HS-27A (cell line): ENCODE measurements at regions not wholly inside any gene's neighbourhood (a gene's known extent, or its start where the extent isn't known, plus 50 kb on each side); places are given as distances from the start of the nearest gene placed in this dataset.
"Not testable (repeated sequence)": the region's sequence is repeated elsewhere in the genome, so short reads cannot be mapped to it uniquely, and the experiment has no call there.

Experiments used
- DNase-seq: peaks from one replicate; pipeline ENCODE4 v3.0.0-alpha.2; 2012; ENCODE audit warnings: low read depth, missing footprints

GRCh38 chr1:203401199-203401877 lies 50.4 kb upstream of the FMOD start:
- no peak for DNase-seq

- no peak for DNase-seq
These were observed 51.2 kb upstream of the FMOD start for GRCh38 chr1:203402152-203402551.

GRCh38 chr1:203402629-203403337 lies 51.9 kb upstream of the FMOD start:
- no peak for DNase-seq

- DNase-seq, result no peak
These were observed 52.7 kb upstream of the FMOD start for GRCh38 chr1:203403586-203403985.

- no peak for DNase-seq
These were observed 53.6 kb upstream of the FMOD start for GRCh38 chr1:203404546-203404945.

GRCh38 chr1:203405703-203406438 lies 54.9 kb upstream of the FMOD start:
- no peak for DNase-seq

GRCh38 chr1:203406446-203407045 lies 55.6 kb upstream of the FMOD start:
- no peak for DNase-seq

GRCh38 chr1:203407296-203407695 lies 56.4 kb upstream of the FMOD start:
- no peak for DNase-seq

GRCh38 chr1:203408486-203409481 lies 57.9 kb upstream of the FMOD start:
- peak; percentile 42 for DNase-seq

GRCh38 chr1:203410182-203410900 lies 59.4 kb upstream of the FMOD start:
- DNase-seq, result no peak

- DNase-seq, result not testable (repeated sequence)
These were observed 60.5 kb upstream of the FMOD start for GRCh38 chr1:203411431-203411830.

GRCh38 chr1:203419558-203419957 lies 56.0 kb upstream of the PRELP start:
- no peak for DNase-seq

- no peak for DNase-seq
These were observed 55.3 kb upstream of the PRELP start for GRCh38 chr1:203420263-203420662.

GRCh38 chr1:203421246-203421645 lies 54.4 kb upstream of the PRELP start:
- no peak for DNase-seq

- no peak for DNase-seq
These were observed 53.5 kb upstream of the PRELP start for GRCh38 chr1:203422116-203422515.

GRCh38 chr1:203422656-203423055 lies 53.0 kb upstream of the PRELP start:
- no peak for DNase-seq

GRCh38 chr1:203424285-203424684 lies 51.3 kb upstream of the PRELP start:
- DNase-seq, result no peak

- no peak for DNase-seq
These were observed 50.5 kb upstream of the PRELP start for GRCh38 chr1:203424861-203425662.

- DNase-seq, result no peak
These were observed 50.0 kb upstream of the PRELP start for GRCh38 chr1:203425663-203425975.
